HG03457 (cell line): ENCODE measurements at regions not wholly inside any gene's neighbourhood (a gene's known extent, or its start where the extent isn't known, plus 50 kb on each side); places are given as distances from the start of the nearest gene placed in this dataset.

Experiments used
- ATAC-seq: cut with Tn5 transposase; IDR thresholded peaks from one replicate; pipeline ENCODE4 v1.9.1; 2021; ENCODE audit warnings: moderate number of reproducible peaks; ENCODE audit not compliant: unreplicated experiment

DNA sequence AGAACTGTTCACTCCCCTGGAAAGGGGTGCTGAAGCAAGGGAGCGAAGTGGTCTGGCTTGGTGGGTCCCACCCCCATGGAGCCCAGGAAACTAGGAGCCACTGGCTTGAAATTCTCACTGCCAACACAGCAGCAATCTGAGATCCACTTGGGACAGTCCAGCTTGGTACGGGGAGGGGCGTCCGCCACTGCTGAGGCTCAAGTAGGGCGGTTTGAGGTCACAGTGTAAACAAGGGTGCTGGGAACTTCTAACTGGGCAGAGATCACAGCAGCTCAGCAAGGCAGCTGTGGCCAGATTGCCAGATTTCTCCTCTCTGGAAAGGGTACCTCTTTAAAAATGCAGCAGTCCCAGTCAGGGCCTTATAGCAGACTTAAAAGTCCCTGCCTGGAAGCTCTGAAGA is 53.9 kb upstream of the GALNTL6 start:
- ATAC-seq, result no peak

DNA sequence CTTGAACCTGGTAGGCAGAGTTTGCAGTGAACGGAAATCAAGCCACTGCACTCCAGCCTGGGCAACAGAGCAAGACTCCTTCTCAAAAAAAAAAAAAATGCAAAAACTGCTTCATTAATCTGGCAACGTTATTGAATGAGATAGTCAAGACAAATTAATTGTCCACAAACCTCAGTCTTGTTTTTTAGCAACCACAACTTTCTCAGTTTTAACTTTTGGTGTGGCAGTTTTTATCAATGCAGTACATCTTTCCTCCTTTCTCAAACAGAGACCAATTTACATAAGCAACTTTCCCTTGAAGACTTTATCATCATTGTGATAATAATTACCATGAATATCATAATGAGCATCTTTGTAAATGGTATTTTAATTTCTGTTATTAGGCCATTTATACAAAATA is 61.7 kb upstream of the GALNTL6 start:
- ATAC-seq, result no peak

DNA sequence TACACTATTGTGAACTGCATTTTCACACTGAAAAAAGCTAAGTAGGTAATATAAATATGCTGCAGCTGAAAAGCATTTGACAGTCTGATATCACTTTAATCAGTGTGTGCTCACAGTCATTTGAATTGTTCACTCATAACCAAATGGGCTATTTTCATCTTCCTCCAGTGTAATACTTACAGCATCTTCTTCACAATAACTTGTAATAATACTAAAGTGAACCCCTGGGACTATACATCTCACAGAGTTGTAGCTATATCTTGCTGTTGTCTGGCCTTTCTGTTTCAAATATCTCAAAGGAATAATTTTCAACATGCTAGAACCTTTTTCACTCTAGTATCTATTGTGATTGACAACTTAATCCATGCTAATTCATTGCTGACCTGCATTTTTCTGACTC is 66.8 kb upstream of the GALNTL6 start:
- ATAC-seq, result no peak

DNA sequence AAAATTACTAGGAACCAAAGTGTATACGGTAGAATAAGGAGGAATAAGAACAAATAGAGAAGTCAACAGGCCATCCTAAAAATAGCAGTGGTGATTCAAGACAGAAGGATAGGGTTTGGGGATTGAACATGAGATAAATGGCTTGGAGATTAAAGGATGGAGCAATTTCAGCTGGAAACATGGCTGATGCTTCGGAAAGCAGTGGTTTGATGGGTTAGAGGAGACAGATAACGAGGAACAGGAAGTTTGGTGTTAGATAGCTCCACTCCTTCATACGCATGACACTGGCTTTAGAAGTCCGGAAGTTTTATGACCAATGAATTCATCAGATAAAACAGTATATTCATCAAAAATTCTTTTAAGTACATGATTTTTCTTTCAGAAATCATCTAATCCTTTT is 70.8 kb upstream of the GALNTL6 start:
- no peak for ATAC-seq

DNA sequence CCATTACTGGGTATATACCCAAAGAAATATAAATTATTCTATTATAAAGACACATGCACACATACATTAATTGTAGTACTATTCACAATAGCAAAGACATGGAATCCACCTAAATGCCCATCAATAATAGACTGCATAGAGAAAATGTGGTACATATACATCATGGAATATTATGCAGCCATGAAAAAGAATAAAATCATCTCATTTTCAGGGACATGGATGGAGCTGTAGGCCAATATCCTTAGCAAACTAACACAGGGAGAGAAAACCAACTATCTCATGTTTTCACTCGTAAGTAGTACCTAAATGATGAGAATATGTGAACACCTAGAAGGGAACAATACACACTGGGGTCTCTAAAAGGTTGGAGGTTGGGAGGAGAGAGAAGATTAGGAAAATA is 86.0 kb upstream of the GALNTL6 start:
- no peak for ATAC-seq

DNA sequence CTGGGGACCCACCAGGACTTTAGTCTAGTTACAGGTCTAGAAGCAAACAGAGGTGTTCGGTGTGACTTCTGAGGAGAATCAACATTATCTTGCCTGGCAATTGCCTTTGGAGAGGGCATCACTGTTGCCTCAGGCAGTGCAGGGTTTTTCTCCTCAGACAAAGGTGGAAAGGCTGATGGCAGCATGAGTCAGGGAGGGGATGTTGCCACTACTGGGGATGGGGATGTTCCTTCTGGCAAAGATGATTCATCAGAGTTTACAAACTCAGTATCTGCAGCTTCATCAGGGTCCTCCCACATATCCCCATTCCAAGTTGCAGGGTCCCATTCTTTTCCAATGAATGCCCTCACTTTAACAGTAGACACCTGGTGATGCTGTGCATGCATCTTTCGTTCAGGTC is 91.3 kb upstream of the GALNTL6 start:
- ATAC-seq, result no peak

DNA sequence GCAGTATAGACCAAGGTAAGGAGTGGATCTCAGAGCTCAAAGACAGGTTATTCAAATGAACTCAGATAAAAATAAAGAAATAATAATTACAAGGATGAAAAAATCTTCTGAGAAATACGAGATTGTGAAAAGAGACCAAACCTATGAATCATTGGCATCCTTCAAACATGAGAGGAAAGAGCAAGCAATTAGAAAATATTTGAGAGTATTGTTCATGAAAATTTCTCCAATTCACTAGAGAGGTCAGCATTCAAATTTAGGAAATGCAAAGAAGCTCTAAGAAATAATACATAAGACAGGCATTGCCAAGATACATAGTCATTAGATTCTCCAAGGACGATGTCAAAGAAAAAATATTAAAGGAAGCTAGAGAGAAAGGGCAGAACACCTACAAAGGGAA is 93.5 kb upstream of the GALNTL6 start:
- ATAC-seq, result no peak

DNA sequence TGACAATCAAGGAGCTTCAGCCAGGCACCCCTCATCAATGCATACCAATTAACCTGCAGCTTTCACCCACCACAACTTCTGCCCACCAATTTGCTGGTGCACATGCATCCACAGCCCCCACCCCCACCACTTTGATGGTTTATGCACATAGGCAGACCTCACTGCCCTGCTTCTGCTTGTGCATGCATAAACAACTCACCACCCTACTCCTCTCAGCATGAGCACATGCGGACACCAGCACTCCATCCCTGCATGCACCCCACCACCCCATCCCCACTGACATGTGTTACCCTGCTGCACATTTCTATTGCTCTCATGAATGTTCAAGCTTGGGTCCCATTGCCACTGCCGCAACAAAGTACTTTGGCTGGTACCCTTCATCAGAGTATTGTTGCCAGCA is 94.5 kb upstream of the GALNTL6 start:
- no peak for ATAC-seq

DNA sequence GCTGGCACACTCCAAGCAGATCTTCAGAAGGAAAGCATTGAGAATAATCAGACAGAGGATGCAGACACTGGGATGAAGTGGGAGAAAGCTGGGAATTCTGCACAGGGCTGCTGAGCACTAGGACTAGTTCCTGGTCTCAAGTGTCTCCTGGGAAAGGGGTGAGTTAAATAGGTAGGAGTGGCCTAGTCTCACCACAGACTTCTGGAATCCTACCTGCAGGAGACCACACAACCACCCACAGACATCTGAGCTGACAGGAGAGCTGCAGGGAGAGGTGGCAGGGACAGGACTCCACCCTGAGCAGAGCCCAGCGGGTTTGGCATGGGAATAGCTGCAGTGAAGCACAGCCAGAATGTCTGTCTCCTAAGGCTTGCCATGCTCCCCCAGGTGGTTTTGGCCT is 95.1 kb upstream of the GALNTL6 start:
- no peak for ATAC-seq

DNA sequence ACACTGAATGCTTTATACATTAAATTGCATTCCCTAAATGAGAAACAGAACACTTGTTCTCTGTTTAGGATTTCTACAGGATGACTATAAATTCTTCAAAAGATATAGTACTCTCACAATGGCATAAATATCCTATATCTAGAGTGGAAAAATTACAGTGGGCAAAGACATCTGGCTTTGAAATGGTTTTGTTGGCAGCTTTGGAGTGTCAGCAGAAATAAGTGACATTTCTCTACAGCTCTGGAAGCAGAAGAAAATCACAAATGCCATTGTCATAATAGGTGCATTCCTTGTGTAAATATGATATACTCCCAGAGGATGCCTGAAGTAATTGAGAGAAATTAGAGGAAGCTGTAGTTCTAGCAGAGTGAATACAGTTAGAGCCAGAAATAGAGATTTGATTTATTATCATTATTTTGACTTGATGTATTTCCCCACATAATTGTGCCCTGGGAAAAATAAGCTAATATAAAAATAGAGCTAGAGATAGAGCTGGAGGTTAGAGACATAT is 95.9 kb upstream of the GALNTL6 start:
- ATAC-seq, result no peak

DNA sequence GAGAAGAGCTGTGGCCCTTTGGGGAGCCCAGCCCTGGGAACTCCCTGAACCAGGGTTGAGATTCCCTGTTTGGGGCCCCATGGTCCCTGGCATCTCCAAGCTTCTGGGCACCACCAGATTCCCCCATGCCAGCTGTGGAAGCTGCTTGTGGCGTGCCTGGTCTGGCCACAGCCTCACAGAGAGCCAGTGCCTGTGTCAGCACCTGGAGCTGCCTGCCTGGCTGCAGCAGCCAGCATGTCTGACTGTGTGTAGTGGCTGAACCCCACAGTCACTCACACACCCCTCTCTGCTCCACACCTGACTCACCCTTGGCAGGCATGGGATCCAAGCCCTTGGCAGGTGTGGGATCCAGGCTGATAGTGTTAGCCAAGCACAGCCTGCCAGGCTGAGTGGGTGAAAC is 97.2 kb upstream of the GALNTL6 start:
- ATAC-seq, result no peak

DNA sequence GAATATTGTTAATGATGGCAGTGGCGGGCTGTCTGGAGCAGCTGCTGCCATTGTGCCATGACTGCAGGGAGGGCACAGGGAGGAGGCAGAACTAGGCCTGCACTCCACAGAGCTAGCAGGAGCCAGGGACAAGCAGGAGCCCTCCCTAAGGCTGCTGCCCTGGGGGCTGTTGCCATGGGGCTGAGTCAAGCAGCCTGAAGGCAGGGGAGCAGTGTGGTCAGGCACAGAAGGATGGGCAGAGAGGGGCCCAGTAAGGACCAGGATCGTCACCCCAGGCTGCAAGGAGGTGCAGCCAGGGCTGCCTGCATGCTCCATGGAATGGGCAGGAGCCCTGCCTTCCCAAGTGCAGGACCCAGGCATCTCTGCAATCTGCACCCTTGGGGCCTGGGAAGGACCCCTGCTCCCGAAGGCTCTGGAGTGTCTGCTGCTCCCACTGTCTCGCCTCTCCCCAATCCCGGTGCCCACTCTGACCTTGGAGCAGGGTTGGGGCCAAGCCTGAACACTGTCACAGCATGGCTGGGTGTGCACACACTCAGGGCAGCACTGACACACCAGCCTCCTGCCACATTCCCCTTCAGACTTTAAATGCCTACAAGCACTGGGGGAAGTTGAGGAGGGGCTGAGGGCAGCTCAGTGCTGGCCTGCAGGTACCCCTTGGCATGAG is 98.3 kb upstream of the GALNTL6 start:
- no peak for ATAC-seq

DNA sequence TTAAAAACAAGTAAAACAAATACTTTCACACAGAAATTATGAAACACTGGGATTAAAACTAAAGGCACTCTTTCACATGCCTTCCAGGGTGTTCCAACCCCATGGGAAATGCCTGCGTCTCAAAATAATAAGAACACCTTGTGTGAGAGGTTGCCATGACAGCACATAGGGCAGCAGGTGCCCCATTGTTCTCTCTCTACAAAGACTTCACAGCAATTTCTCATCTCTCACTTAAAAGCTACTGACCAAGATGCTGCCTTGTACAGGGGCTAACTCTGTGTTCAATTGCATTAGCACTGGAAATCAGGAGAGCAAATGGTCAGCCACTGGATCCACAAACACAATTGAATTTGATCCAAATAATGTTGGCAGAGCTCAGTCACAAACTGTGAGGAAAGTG is 102.5 kb upstream of the GALNTL6 start:
- no peak for ATAC-seq

DNA sequence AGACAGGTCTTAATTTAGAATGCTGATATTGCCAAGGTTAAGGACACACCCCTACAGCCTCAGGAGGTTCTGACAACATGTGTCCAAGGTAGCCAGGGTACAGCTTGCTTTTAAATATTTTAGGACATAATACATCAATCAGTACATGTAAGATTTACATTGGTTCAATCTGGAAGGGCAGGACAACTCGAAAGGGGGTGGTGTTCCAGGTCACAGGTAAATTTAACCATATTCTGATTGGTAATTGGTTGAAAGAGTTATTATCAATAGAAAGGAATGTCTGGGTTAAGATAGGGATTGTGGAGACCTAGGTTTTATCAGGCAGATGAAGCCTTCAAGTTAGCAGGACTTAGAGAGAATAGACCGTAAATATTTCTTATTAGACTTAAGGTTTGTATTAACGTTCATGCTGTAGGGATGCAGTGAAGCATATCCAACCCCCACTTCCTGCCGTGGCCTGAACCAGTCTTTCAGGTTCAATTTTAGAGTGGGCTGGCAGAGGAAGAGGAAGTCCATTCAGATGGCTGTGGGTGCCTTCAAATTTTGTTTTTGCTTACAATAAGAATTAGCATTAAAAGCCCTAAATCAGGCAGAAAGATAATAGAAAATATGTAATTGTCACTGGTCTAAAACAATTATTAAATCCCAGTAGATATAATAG is 136.5 kb upstream of the GALNTL6 start:
- peak; percentile 99 for ATAC-seq

DNA sequence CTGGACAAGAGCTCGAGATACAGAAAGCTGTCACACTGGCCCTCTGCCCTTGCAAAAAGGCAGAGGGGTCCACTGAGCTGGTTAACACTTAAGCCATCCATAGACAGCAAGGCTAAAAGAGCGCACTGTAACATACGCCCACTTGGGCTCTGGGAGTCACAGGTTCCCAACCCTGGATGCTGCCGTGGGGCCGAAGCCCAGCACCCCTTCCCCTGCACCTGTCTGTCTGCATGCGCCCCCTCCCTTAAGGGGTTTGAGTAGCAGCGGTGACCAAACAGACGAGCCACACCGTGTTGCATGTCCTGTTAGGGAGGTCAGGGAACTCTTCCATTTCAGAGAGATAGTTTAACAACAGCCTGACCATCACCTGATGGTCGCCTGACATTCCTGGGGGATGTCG is 138.4 kb upstream of the GALNTL6 start:
- ATAC-seq, result no peak

DNA sequence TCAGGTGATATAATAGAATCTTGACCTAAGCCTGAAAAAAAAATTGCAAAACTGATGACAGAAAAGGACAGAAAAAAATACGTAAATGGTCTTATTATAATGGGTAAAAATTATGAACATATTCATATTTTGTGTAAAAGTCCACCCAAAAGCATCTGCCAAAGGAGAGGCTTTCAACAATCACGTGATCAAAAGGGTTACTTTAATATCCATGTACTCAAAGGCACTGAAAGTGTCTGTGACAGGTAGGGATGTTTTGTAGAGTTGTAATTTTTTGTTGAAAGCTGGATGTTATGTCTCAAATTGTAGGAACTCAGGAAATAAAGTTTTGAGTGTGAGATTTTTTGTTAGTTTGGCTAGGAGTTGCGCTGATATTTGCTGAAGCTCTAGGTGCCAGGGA is 144.8 kb upstream of the GALNTL6 start:
- no peak for ATAC-seq

DNA sequence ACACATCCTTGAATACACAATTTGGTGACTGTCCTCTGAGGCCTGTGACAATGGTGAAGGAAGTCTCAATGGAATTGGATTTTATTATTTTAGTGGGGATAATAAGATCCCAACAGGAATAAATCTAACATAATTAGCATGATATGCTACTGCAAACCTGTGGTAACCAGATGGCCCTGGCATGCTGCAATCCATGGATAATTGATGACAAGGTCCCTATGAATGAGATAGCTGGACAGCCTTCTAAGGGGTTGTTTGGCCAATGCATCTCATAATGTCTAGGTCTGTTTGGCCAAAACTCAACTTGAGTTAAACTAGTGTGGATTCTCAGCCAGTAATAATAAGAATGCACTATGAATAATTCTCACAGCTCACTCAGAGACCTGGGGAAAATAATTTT is 145.3 kb upstream of the GALNTL6 start:
- no peak for ATAC-seq

DNA sequence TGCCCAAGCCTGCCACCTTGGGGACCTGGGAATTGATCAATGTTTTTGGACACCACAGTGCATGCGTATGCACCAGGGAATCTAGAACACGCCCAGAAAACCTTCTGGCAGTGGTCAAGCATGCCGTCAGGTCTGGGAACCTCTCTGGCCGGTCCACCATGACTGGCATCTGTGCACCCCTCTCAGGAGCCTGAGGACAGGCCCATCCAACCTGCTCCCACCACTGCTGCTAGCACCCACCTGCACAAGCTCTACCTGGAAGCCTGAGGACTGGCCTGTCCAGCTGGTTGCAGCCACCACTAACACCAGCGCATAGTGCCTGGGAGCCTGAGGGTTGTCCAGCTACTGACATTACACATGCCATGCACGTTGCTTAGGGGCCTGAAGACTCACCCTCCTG is 162.1 kb upstream of the GALNTL6 start:
- ATAC-seq, result no peak

DNA sequence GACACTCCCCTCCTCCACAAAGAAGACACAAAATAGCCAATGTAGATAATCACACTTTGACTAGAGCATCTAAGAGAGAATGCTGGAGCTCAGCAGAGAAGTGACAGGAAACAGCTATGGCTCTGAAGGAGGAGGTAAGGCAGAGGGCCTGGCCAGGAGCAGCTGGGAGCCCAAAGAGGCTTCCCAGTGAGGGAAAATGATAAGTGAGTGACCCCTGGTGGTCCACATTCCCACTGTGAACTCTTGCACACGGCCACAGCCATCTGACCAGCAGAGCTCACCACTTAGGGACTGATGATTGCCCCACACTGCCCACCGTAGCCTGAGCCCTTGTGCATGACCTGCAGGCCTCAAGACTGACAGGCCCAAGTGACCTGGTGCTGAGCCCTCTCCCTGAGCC is 162.7 kb upstream of the GALNTL6 start:
- peak; percentile 66 for ATAC-seq

DNA sequence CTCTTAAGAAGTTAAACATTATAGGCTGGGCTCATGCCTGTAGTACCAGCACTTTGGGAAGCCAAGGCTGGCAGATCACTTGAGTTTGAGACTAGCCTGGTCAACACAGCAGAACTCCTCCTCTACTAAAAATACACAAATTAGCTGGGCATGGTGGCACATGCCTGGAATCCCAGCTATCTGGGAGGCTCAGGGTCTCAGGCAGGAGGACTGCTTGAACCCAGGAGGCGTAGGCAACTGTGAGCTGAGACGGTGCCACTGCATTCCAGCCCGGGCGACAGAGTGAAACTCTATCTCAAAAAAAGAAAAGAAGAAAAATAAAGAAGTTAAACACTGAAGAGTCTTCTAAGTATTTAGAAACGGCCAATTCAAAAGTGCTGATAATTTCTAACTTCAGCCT is 164.3 kb upstream of the GALNTL6 start:
- ATAC-seq, result no peak

DNA sequence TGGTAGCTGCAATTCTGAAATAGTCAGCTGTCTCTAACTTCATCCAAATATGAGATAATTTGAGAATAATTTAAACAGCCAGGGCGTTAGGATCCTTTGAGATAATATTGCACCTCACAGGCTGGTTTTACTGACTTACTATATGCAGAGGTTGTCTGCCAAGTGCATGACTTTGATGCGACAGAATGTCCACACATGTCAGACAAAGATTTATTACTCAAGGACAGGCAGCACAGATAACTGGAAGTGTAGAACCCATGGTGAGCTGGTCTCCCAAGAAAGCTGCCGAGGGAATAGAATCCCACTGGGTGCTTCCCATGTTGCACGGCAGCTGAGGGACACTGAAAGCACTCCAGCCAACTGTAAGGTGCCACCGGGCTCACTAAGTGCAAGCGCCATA is 166.2 kb upstream of the GALNTL6 start:
- no peak for ATAC-seq

DNA sequence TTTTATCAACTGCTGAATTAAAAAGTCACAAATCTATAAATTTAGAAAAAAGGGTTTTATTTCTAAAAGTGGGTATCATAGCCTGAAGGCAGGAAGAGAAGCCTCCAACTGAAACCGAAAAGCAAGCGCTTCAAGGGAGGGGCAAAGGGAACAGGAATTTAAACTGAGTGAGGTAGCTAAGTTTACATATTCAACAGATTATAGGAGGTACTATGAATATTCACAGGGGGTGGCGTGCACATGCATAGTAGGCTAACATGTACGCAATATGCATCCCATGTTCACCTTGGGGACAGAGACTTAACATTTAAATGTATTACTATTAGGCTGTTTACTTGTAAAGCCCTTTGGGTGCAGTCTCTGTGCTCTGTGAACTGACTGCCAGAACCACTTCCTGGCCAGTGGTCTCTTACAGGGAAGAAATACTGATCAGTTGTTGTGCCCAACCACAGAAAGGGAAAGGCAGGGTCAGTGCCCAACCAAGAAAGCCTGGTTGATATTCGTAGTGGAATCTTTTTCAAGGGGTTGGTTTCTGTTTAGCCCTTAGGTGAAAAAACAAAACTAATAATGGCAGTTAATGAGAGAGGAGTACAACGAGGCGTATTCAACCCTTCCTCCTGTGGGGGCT is 168.7 kb upstream of the GALNTL6 start:
- peak; percentile 95 for ATAC-seq
